Fibroblast of mammary gland (primary cell): ENCODE measurements at regions not wholly inside any gene's neighbourhood (a gene's known extent, or its start where the extent isn't known, plus 50 kb on each side); places are given as distances from the start of the nearest gene placed in this dataset.

Source experiments
- DNase-seq: peaks from one replicate; pipeline ENCODE4 v3.0.0-alpha.2; 2010; ENCODE audit warnings: low read depth
- H3K4me3 ChIP-seq: 2 replicates; pipeline ENCODE4 v1.5.1; 2011; ENCODE audit warnings: low read depth, mild to moderate bottlenecking, low read length, moderate library complexity; ENCODE audit not compliant: control insufficient read depth
- CTCF ChIP-seq: conservative IDR thresholded peaks from 2 replicates; pipeline ENCODE4 v1.5.1; 2011; ENCODE audit warnings: low read depth, low read length, inconsistent platforms; ENCODE audit not compliant: control insufficient read depth, insufficient read depth

- no peak for TF ChIP-seq CTCF
- no peak for DNase-seq
Observed at GRCh38 chr13:50459658-50460057, 383.8 kb downstream of the DLEU7 start.

GRCh38 chr13:50460358-50460757 is 383.1 kb downstream of the DLEU7 start:
- no peak for TF ChIP-seq CTCF
- no peak overlapping the region for H3K4me3 ChIP-seq
- no peak for DNase-seq

More at GRCh38 chr13:50459658-50460057, 383.8 kb downstream of the DLEU7 start:
- no peak overlapping the region for H3K4me3 ChIP-seq

GRCh38 chr13:50461189-50461588 is 382.3 kb downstream of the DLEU7 start:
- TF ChIP-seq CTCF, result no peak
- H3K4me3 ChIP-seq, result no peak overlapping the region
- no peak for DNase-seq

DNA sequence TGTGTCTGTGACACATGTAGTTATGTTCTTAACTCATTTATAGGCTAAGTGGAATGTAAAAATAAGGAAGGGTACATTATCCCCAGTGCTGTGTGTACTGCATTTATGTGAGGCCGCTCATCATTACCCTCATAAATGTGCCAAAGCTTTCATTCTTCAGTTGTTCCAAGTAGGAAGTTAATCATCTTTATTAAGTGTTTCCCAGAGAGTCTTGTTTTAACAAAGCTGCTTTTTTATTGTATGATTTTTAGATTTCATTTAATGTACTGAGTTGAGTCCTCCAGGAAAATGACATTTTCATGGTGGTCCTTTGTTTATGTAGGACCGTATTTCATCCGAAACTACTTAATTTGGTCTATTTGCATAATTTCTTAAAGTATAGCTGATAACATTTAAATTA is 379.8 kb downstream of the DLEU7 start:
- no peak overlapping the region for H3K4me3 ChIP-seq
- no peak for TF ChIP-seq CTCF
- no peak for DNase-seq

DNA sequence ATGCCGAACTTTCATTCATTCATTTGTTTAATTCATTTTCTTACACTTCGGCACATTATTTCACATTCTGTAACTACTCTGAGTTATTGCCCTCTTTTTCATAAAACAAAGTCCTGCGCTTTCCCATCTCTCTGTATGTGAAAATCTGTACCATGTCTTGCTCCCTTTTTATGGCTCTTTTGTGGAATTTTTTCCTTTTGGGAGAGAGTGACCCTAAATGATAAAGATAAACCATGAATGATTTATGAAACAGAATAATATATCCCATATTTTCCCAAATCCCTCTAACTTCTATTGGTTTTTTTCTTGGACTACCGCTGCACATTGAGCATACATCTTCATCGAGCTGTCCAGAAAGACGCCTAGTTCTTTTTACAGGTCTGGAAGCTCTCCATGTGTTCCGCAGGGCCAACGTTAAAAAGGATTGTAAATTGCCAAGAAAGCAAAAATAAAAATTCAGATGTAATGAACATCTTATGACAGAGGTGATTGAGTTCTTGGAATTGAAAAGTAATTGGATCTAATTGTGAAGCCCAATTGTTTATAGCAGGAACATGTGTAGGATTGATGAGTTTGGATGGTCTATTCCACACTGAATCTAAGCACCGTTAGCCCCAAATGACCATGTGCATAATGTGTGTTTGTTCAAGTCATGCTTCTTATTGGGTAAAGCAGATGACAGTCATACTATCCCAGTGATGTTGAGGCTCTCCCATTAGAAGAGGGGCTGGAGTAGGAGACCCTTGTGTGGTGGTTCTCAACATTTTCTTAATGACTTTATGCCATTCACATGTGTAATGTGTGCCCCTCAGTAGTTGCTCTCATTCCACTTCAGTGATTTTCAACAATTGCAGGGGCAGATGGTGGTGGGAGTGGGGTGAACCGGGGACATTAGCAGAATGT is 378.9 kb downstream of the DLEU7 start:
- no peak for DNase-seq
- no peak for TF ChIP-seq CTCF

DNA sequence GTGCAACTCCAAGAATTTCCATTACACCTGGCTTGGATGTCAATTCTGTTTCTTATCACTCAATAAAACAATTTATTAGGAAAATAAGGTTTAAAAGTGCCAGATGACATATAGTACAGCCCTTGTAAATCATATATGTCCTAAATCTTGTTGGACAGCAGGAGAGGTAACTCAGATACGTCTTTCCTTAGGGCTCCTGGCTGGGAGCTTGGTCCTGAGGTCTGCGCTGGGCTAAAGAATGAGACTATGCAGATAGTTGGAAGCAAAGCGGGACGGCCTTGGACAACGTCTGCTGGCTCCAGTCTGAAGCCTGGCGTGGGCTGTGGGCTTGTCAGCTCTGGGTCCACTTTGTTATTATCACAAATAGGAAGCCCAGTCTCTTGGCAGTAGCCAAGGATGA is 377.0 kb downstream of the DLEU7 start:
- H3K4me3 ChIP-seq, result no peak overlapping the region
- DNase-seq, result no peak
- no peak for TF ChIP-seq CTCF

More for the DNA sequence above, 378.9 kb downstream of the DLEU7 start:
- no peak overlapping the region for H3K4me3 ChIP-seq
